Ascending aorta (tissue), 2 donors: ENCODE measurements at regions not wholly inside any gene's neighbourhood (a gene's known extent, or its start where the extent isn't known, plus 50 kb on each side); places are given as distances from the start of the nearest gene placed in this dataset.
"Not testable (repeated sequence)": the region's sequence is repeated elsewhere in the genome, so short reads cannot be mapped to it uniquely, and the experiment has no call there.

Experiments used
- DNase-seq, 2 donors: peaks; one replicate each; pipeline ENCODE4 v3.0.0-alpha.2; 2019; ENCODE audit warnings: low spot score in 2 of 2
- H3K27ac ChIP-seq, 2 donors: fragments of 200-600 bp; sonication (generic); one replicate each; pipeline ENCODE4 v1.5.1; 2016 to 2017; ENCODE audit warnings: mild to moderate bottlenecking in 1 of 2
- H3K27me3 ChIP-seq: fragments of 200-600 bp; sonication (generic); one replicate; pipeline ENCODE4 v1.5.1; 2017
- H3K36me3 ChIP-seq, 2 donors: fragments of 200-600 bp; sonication (generic); one replicate each; pipeline ENCODE4 v1.5.1; 2016
- H3K4me1 ChIP-seq, 2 donors: fragments of 200-600 bp; sonication (generic); one replicate each; pipeline ENCODE4 v1.5.1; 2016 to 2017; ENCODE audit warnings: mild to moderate bottlenecking in 1 of 2
- H3K4me3 ChIP-seq, 2 donors: fragments of 200-600 bp; sonication (generic); one replicate each; pipeline ENCODE4 v1.5.1; 2016 to 2017; ENCODE audit warnings: mild to moderate bottlenecking in 1 of 2
- H3K9me3 ChIP-seq, 2 donors: fragments of 200-600 bp; sonication (generic); one replicate each; pipeline ENCODE4 v1.5.1; 2016
- intact Hi-C: fragments of 100-400 bp; cut with DNase I; formaldehyde crosslinking; loops from one replicate; pipeline ENCODE4 v1.15.1; 2023
- TF ChIP-seq, protein P1 (sequence below), 3 experiments: fragments of 200-600 bp in 2 of 3; fragments of 450-650 bp in 1 of 3; sonication (generic) in 2 of 3; IDR thresholded peaks; one replicate each; pipeline ENCODE4 v1.5.1; 2016 to 2019; ENCODE audit warnings: antibody characterized with exemption in 3 of 3, mild to moderate bottlenecking in 1 of 3, moderate library complexity in 1 of 3

DNA sequence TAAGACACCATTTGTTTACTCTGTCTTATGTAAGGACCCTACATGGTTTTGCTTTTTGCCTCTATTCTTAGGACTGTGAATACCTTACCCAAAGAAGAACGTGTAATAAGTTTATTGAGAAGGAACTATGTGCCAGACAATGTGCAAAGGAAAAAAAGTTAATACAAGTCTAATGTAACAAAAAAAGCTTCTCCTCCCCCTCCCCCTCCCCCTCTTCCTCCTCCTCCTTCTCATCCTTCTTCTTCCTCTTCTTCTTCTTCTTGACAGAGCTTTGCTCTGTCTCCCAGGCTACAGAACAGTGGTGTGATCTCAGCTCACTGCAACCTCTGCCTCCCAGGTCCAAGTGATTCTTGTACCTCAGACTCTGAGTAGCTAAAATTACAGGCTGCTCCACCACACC lies 50.9 kb upstream of the MITF start:
- DNase-seq, result no peak
- intact Hi-C loops, result no loop called here
- H3K27me3 ChIP-seq, result no peaks in the 10 kb centered on the region
- TF ChIP-seq, protein P1, sequence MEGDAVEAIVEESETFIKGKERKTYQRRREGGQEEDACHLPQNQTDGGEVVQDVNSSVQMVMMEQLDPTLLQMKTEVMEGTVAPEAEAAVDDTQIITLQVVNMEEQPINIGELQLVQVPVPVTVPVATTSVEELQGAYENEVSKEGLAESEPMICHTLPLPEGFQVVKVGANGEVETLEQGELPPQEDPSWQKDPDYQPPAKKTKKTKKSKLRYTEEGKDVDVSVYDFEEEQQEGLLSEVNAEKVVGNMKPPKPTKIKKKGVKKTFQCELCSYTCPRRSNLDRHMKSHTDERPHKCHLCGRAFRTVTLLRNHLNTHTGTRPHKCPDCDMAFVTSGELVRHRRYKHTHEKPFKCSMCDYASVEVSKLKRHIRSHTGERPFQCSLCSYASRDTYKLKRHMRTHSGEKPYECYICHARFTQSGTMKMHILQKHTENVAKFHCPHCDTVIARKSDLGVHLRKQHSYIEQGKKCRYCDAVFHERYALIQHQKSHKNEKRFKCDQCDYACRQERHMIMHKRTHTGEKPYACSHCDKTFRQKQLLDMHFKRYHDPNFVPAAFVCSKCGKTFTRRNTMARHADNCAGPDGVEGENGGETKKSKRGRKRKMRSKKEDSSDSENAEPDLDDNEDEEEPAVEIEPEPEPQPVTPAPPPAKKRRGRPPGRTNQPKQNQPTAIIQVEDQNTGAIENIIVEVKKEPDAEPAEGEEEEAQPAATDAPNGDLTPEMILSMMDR (IDR thresholded peaks at IDR 0.05), result no peak
- no peak overlapping the region for H3K27ac ChIP-seq
- H3K4me1 ChIP-seq, result no peaks in the 10 kb centered on the region
- no peaks in the 10 kb centered on the region for H3K36me3 ChIP-seq
- H3K4me3 ChIP-seq, result no peak overlapping the region
- no peaks in the 10 kb centered on the region for H3K9me3 ChIP-seq

- no peak for DNase-seq
- TF ChIP-seq, protein P1 (IDR thresholded peaks at IDR 0.05), result no peak
- intact Hi-C loops, result no loop called here
- H3K27me3 ChIP-seq, result no peaks in the 10 kb centered on the region
- no peaks in the 10 kb centered on the region for H3K9me3 ChIP-seq
- H3K4me3 ChIP-seq, result no peak overlapping the region
- H3K4me1 ChIP-seq, result no peaks in the 10 kb centered on the region
- no peak overlapping the region for H3K27ac ChIP-seq
- H3K36me3 ChIP-seq, result no peaks in the 10 kb centered on the region
Measured at GRCh38 chr3:69687641-69688040, 51.6 kb upstream of the MITF start.

- H3K27ac ChIP-seq, result peak overlapping the region in 1 of 2 donors; percentile 14
- intact Hi-C loops, result no loop called here
Measured at GRCh38 chr3:69686056-69686455, 53.2 kb upstream of the MITF start.

GRCh38 chr3:69684309-69684961 lies 54.8 kb upstream of the MITF start:
- Histone ChIP-seq H3K27me3 (no peaks in the 10 kb centered on the region), H3K9me3 (no peaks in the 10 kb centered on the region), H3K36me3 (no peaks in the 10 kb centered on the region), H3K27ac (no peak overlapping the region), H3K4me3 (no peak overlapping the region), H3K4me1 (no peaks in the 10 kb centered on the region)
- no peak for DNase-seq
- TF ChIP-seq, protein P1 (IDR thresholded peaks at IDR 0.05), result no peak
- intact Hi-C loops, result no loop called here

More at GRCh38 chr3:69686056-69686455, 53.2 kb upstream of the MITF start:
- H3K27me3 ChIP-seq, result no peaks in the 10 kb centered on the region
- H3K4me3 ChIP-seq, result no peak overlapping the region
- no peaks in the 10 kb centered on the region for H3K9me3 ChIP-seq
- H3K4me1 ChIP-seq, result no peaks in the 10 kb centered on the region
- no peaks in the 10 kb centered on the region for H3K36me3 ChIP-seq
- TF ChIP-seq, protein P1 (IDR thresholded peaks at IDR 0.05), result no peak
- no peak for DNase-seq

GRCh38 chr3:69683082-69683806 lies 56.0 kb upstream of the MITF start:
- Histone ChIP-seq H3K9me3 (no peaks in the 10 kb centered on the region), H3K4me1 (no peaks in the 10 kb centered on the region), H3K27me3 (no peaks in the 10 kb centered on the region), H3K36me3 (no peaks in the 10 kb centered on the region), H3K4me3 (no peak overlapping the region), H3K27ac (no peak overlapping the region)
- TF ChIP-seq, protein P1 (IDR thresholded peaks at IDR 0.05), result no peak
- no peak for DNase-seq
- intact Hi-C loops, result no loop called here

DNA sequence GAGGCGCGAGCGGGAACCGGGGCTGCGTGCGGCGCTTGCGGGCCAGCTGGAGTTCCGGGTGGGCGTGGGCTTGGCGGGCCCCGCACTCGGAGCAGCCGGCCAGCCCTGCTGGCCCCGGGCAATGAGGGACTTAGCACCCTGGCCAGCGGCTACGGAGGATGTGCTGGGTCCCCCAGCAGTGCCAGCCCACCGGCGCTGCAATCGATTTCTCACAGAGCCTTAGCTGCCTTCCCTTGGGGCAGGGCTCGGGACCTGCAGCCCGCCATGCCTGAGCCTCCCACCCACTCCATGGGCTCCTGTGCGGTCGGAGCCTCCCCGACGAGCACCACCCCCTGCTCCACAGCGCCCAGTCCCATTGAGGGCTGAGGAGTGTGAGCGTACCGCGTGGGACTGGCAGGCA lies 61.8 kb upstream of the MITF start:
- intact Hi-C loops, H3K36me3 ChIP-seq, H3K27me3 ChIP-seq, H3K9me3 ChIP-seq, H3K4me1 ChIP-seq, H3K4me3 ChIP-seq, DNase-seq, H3K27ac ChIP-seq: not testable (repeated sequence)
